ENCODE measurements at regions not wholly inside any gene's neighbourhood (a gene's known extent, or its start where the extent isn't known, plus 50 kb on each side); places are given as distances from the start of the nearest gene placed in this dataset.
"Not testable (repeated sequence)": the region's sequence is repeated elsewhere in the genome, so short reads cannot be mapped to it uniquely, and the experiment has no call there.

DNA sequence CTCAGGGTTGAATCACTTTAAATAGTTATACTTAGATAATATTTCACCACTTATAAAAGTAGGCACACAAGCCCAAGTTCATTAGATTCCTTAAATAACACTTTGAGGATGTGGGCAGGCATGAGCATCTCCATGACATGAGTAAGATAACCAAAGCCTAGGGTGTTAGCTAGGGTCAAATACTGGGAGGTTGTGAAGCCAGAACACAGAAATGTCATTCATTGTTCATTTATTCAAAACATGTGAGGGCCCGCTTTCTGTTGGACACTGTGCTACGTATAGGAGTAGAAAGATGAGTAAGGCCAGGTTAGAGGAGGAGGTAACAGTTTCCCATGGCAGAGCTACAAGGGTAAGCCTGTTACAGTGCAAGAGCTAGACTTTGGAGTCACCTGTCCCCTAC lies 93.5 kb upstream of the NEDD4L start:
- H3K27ac Mint-ChIP-seq (ENCODE audit: unreplicated experiment), result no peak overlapping the region
- no peak for DNase-seq
- no peak overlapping the region for H3K4me3 Mint-ChIP-seq (ENCODE audit: low read depth, unreplicated experiment)
- TF ChIP-seq, protein P1, sequence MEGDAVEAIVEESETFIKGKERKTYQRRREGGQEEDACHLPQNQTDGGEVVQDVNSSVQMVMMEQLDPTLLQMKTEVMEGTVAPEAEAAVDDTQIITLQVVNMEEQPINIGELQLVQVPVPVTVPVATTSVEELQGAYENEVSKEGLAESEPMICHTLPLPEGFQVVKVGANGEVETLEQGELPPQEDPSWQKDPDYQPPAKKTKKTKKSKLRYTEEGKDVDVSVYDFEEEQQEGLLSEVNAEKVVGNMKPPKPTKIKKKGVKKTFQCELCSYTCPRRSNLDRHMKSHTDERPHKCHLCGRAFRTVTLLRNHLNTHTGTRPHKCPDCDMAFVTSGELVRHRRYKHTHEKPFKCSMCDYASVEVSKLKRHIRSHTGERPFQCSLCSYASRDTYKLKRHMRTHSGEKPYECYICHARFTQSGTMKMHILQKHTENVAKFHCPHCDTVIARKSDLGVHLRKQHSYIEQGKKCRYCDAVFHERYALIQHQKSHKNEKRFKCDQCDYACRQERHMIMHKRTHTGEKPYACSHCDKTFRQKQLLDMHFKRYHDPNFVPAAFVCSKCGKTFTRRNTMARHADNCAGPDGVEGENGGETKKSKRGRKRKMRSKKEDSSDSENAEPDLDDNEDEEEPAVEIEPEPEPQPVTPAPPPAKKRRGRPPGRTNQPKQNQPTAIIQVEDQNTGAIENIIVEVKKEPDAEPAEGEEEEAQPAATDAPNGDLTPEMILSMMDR (IDR thresholded peaks at IDR 0.05; ENCODE audit: unreplicated experiment), result no peak
- BruUV-seq (replicated peaks), result no TSS peak
- H3K4me1 Mint-ChIP-seq (ENCODE audit: low read depth, unreplicated experiment), result no peaks in the 10 kb centered on the region
- H3K36me3 Mint-ChIP-seq (ENCODE audit: insufficient read depth, unreplicated experiment), result no peaks in the 10 kb centered on the region
- H3K9me3 Mint-ChIP-seq (ENCODE audit: low read depth, unreplicated experiment), result no peaks in the 10 kb centered on the region
- CTCF ChIA-PET, result no interaction called here
- intact Hi-C loops (cut with micrococcal nuclease; ENCODE audit: unreplicated experiment), result no loop called here
- H3K27me3 Mint-ChIP-seq (ENCODE audit: unreplicated experiment), result no peaks in the 10 kb centered on the region

DNA sequence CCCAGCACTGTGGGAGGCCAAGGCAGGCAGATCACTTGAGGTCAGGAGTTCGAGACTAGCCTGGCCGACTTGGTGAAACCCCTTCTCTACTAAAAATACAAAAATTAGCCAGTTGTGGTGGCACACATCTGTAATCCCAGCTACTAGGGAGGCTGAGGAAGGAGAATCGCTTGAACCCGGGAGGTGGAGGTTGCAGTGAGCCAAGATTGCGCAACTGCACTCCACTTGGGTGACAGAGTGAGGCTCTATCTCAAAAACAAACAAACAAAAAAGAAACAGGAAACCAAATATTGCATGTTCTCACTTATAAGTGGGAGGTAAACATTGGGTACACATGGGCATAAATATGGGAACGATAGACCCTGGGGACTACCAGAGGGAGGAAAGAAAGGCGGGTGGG lies 94.7 kb upstream of the NEDD4L start:
- H3K36me3 Mint-ChIP-seq (ENCODE audit: insufficient read depth, unreplicated experiment); H3K4me1 Mint-ChIP-seq (ENCODE audit: low read depth, unreplicated experiment); H3K27ac Mint-ChIP-seq (ENCODE audit: unreplicated experiment); H3K9me3 Mint-ChIP-seq (ENCODE audit: low read depth, unreplicated experiment); H3K27me3 Mint-ChIP-seq (ENCODE audit: unreplicated experiment); H3K4me3 Mint-ChIP-seq (ENCODE audit: low read depth, unreplicated experiment); BruUV-seq (replicated peaks); DNase-seq; CTCF ChIA-PET; intact Hi-C loops (cut with micrococcal nuclease; ENCODE audit: unreplicated experiment): not testable (repeated sequence)

DNA sequence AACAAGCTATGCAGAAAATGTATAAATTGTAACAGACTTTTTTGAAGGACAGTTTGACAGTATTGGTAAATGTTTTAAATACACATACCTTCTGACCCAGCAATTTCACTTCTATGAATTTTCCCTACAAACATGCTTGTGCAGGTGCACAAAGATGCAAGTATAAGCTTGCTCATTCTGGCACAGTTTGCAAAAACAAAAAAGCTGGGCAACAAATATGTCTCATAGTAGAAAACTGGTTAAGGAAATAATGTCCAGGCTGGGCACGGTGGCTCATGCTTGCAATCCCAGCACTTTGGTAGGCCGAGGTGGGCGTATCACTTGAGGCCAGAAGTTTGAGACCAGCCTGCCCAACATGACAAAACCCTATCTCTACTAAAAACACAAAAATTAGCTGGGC lies 96.9 kb upstream of the NEDD4L start:
- CTCF ChIA-PET, result no interaction called here
- intact Hi-C loops (cut with micrococcal nuclease; ENCODE audit: unreplicated experiment), result no loop called here
- TF ChIP-seq, protein P1 (IDR thresholded peaks at IDR 0.05; ENCODE audit: unreplicated experiment), result no peak
- DNase-seq, result no peak
- H3K4me1 Mint-ChIP-seq (ENCODE audit: low read depth, unreplicated experiment), result no peaks in the 10 kb centered on the region
- no TSS peak for BruUV-seq (replicated peaks)
- H3K27me3 Mint-ChIP-seq (ENCODE audit: unreplicated experiment), result no peaks in the 10 kb centered on the region
- no peaks in the 10 kb centered on the region for H3K36me3 Mint-ChIP-seq (ENCODE audit: insufficient read depth, unreplicated experiment)
- no peak overlapping the region for H3K27ac Mint-ChIP-seq (ENCODE audit: unreplicated experiment)
- no peaks in the 10 kb centered on the region for H3K9me3 Mint-ChIP-seq (ENCODE audit: low read depth, unreplicated experiment)
- H3K4me3 Mint-ChIP-seq (ENCODE audit: low read depth, unreplicated experiment), result no peak overlapping the region

DNA sequence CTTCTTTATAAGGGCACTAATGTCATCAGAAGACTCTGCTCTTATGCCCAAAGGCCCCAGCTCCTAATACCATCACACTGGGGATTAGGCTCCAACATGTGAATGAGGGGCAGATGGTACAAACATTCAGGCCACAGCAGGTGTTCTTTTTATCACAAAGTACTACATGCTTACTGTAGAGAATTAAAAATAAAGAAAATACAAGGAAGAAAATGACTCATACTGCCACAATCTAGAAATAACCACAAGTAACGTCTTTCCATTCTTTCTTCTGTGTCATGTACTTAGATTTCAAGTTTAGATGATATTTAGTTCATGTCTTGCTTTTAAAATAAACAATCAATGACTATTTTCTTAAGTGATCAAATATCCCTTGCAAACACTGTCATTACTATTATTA lies 100.3 kb upstream of the NEDD4L start:
- Mint-ChIP-seq H3K4me1 (ENCODE audit: low read depth, unreplicated experiment) (no peaks in the 10 kb centered on the region), H3K27ac (ENCODE audit: unreplicated experiment) (no peak overlapping the region), H3K27me3 (ENCODE audit: unreplicated experiment) (no peaks in the 10 kb centered on the region), H3K36me3 (ENCODE audit: insufficient read depth, unreplicated experiment) (no peaks in the 10 kb centered on the region), H3K9me3 (ENCODE audit: low read depth, unreplicated experiment) (no peaks in the 10 kb centered on the region), H3K4me3 (ENCODE audit: low read depth, unreplicated experiment) (no peak overlapping the region)
- no TSS peak for BruUV-seq (replicated peaks)
- CTCF ChIA-PET, result interaction anchor here (0.6 kb wide), 1 partner anchor 8 kb away, joined by 3 read pairs; no protein-coding TSS in a partner anchor
- TF ChIP-seq, protein P1 (IDR thresholded peaks at IDR 0.05; ENCODE audit: unreplicated experiment), result no peak
- no peak for DNase-seq
- intact Hi-C loops (cut with micrococcal nuclease; ENCODE audit: unreplicated experiment), result no loop called here

DNA sequence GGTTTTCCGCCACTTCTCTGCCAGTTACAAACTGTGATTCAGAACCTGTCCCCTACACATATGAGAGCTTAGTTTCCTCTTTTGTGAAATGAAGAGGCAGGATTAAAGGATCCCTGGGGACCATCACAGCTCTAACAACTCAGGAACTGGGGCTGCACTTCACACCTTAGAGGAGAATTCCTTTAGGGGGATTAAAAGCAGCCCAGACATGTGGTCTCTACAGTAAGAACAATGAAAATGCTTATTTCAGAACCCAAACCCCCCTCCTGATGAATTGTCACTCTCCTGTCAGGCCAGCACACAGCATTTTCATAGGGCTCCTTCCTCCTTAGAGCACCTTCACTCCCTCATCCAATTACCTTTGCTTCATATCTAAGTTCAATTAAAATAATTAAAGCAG lies 101.5 kb upstream of the NEDD4L start:
- H3K9me3 Mint-ChIP-seq (ENCODE audit: low read depth, unreplicated experiment), result no peaks in the 10 kb centered on the region
- H3K27me3 Mint-ChIP-seq (ENCODE audit: unreplicated experiment), result no peaks in the 10 kb centered on the region
- intact Hi-C loops (cut with micrococcal nuclease; ENCODE audit: unreplicated experiment), result no loop called here
- TF ChIP-seq, protein P1 (IDR thresholded peaks at IDR 0.05; ENCODE audit: unreplicated experiment), result no peak
- H3K36me3 Mint-ChIP-seq (ENCODE audit: insufficient read depth, unreplicated experiment), result no peaks in the 10 kb centered on the region
- CTCF ChIA-PET, result no interaction called here
- no peaks in the 10 kb centered on the region for H3K4me1 Mint-ChIP-seq (ENCODE audit: low read depth, unreplicated experiment)
- no peak for DNase-seq
- H3K4me3 Mint-ChIP-seq (ENCODE audit: low read depth, unreplicated experiment), result no peak overlapping the region
- H3K27ac Mint-ChIP-seq (ENCODE audit: unreplicated experiment), result no peak overlapping the region
- no TSS peak for BruUV-seq (replicated peaks)

Measured in Calu3 (cell line).